LNCAP (cell line): ENCODE measurements at regions not wholly inside any gene's neighbourhood (a gene's known extent, or its start where the extent isn't known, plus 50 kb on each side); places are given as distances from the start of the nearest gene placed in this dataset.

Source experiments
- CTCF ChIP-seq: fragments of 450-650 bp; IDR thresholded peaks from 2 replicates; pipeline ENCODE4 v1.5.1; 2017; ENCODE audit warnings: mild to moderate bottlenecking

DNA sequence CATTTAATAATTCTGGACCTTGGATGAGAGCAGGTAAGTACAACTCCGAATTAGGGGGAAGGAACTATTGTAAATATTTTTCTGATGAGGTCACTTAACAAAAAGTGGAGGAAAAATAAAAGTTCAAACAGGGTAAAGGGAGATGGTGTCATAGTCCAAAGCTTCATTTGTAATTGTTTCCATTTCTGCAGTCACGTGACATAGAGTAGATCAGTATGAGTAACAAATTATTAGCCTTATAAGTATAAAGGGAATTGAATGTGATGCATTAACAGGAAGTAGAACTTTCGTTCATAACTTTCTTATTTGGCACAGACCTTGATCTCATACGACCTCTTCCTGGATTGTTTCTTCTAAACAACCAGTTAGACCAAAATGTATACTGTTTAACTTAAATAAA, 347.2 kb upstream of the TPK1 start:
- no peak for TF ChIP-seq CTCF

DNA sequence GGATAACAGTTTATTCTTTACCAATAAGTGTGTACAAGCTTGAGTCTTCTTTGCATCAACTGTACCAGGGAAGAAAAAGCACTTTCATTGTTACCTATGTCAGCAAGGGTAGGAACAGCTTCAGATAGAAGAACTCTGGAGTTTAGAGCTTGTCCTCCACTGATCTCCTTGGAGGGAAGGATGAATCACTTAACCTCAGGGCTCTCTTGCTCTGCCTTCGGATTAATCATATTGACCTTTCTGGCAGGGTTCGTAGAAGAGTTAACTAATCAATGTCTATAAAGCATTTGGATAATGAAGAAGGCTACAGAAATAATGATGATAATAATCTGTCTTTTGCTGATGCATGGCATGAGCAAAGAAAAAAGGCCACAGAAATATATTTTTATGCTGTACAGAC, 339.5 kb upstream of the TPK1 start:
- TF ChIP-seq CTCF = no peak

- peak; percentile 24 for TF ChIP-seq CTCF
Measured at GRCh38 chr7:145169908-145170307, 334.1 kb upstream of the TPK1 start.

- no peak for TF ChIP-seq CTCF
Measured at GRCh38 chr7:145168879-145169278, 333.0 kb upstream of the TPK1 start.

- no peak for TF ChIP-seq CTCF
Measured at GRCh38 chr7:145168427-145168826, 332.6 kb upstream of the TPK1 start.

- no peak for TF ChIP-seq CTCF
Measured at GRCh38 chr7:145156834-145157233, 321.0 kb upstream of the TPK1 start.

DNA sequence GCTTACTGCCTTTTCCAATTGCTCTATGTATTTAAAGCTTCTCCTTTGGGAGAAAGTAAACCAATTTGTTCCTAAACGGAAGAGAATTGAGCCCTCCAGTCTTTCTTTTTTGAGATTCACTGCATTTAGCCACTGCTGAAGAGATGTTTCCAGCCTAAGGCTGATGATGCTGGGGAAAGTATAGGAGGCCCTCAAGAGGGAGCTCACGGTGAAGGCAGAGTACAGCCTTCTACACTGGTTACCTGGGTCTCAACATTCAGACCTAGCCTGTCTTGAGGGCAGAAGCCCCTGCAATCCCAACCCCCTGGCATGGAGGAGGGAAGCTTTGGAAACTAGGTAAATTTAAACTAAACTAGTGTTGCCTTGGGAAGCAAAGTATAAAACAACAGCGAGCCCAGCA, 316.7 kb upstream of the TPK1 start:
- no peak for TF ChIP-seq CTCF

GRCh38 chr7:145151676-145152075, 315.8 kb upstream of the TPK1 start:
- TF ChIP-seq CTCF = no peak
